ENCODE measurements at regions not wholly inside any gene's neighbourhood (a gene's known extent, or its start where the extent isn't known, plus 50 kb on each side); places are given as distances from the start of the nearest gene placed in this dataset.
A peak's percentile ranks its signal among the peaks of the same experiment; 100 is the strongest.

- H3K27me3 ChIP-seq (ENCODE audit: control insufficient read depth in 2 of 2, insufficient read depth in 2 of 2, low read length in 2 of 2): no peaks in the 10 kb centered on the region
- DNase-seq: no peak
- H3K4me3 ChIP-seq (ENCODE audit: low read length): no peak overlapping the region
- CTCF ChIA-PET: interaction anchor here (0.5 kb wide), 1 partner anchor 1068 kb away, joined by 5 read pairs; no protein-coding TSS in a partner anchor
- Mint-ChIP-seq H3K9me3 (peaks cover 6 to 20% (median 12%) of the 10 kb centered on the region in 11 donors), H3K36me3 (no peaks in the 10 kb centered on the region), H3K27ac (no peak overlapping the region), H3K4me1 (no peaks in the 10 kb centered on the region), H3K27me3 (peaks cover 0 to 6% (median 0%) of the 10 kb centered on the region in 5 donors), H3K4me3 (no peak overlapping the region)
- ATAC-seq: no peak
- no peaks in the 10 kb centered on the region for H3K36me3 ChIP-seq (ENCODE audit: control insufficient read depth in 2 of 3, insufficient read depth in 3 of 3, low read length in 3 of 3)
- intact Hi-C loops (cut with micrococcal nuclease): no loop called here
- H3K9me3 ChIP-seq (ENCODE audit: control insufficient read depth in 2 of 3, low read length in 3 of 3): no peaks in the 10 kb centered on the region
- POLR2A ChIA-PET: no interaction called here
- H3K27ac ChIP-seq (ENCODE audit: low read depth, low read length): no peak overlapping the region
- H3K4me1 ChIP-seq (ENCODE audit: control insufficient read depth in 2 of 2, insufficient read depth in 2 of 2, low read length in 2 of 2): no peaks in the 10 kb centered on the region
Observed at GRCh38 chr10:42883993-42884983, 101.7 kb downstream of the BMS1 start.

GRCh38 chr10:42885491-42886270 is 103.1 kb downstream of the BMS1 start:
- Mint-ChIP-seq H3K4me3 (no peak overlapping the region), H3K27ac (no peak overlapping the region), H3K36me3 (no peaks in the 10 kb centered on the region), H3K9me3 (peaks cover 6 to 20% (median 12%) of the 10 kb centered on the region in 11 donors), H3K4me1 (no peaks in the 10 kb centered on the region), H3K27me3 (peaks cover 0 to 7% (median 0%) of the 10 kb centered on the region in 5 donors)
- no peak for DNase-seq
- POLR2A ChIA-PET: no interaction called here
- no peaks in the 10 kb centered on the region for H3K9me3 ChIP-seq (ENCODE audit: control insufficient read depth in 2 of 3, low read length in 3 of 3)
- ATAC-seq: no peak
- CTCF ChIA-PET: interaction anchor here (0.6 kb wide), 1 partner anchor 184 kb away, joined by 3 read pairs; no protein-coding TSS in a partner anchor
- no peak overlapping the region for H3K4me3 ChIP-seq (ENCODE audit: low read length)
- no peaks in the 10 kb centered on the region for H3K4me1 ChIP-seq (ENCODE audit: control insufficient read depth in 2 of 2, insufficient read depth in 2 of 2, low read length in 2 of 2)
- no peak overlapping the region for H3K27ac ChIP-seq (ENCODE audit: low read depth, low read length)
- H3K27me3 ChIP-seq (ENCODE audit: control insufficient read depth in 2 of 2, insufficient read depth in 2 of 2, low read length in 2 of 2): no peaks in the 10 kb centered on the region
- intact Hi-C loops (cut with micrococcal nuclease): no loop called here
- no peaks in the 10 kb centered on the region for H3K36me3 ChIP-seq (ENCODE audit: control insufficient read depth in 2 of 3, insufficient read depth in 3 of 3, low read length in 3 of 3)

- no peak overlapping the region for H3K27ac ChIP-seq (ENCODE audit: low read depth, low read length)
- Mint-ChIP-seq H3K27me3 (peaks cover 0 to 13% (median 6%) of the 10 kb centered on the region in 5 donors), H3K27ac (no peak overlapping the region), H3K9me3 (peaks cover 0 to 4% (median 0%) of the 10 kb centered on the region in 11 donors), H3K4me3 (no peak overlapping the region), H3K36me3 (no peaks in the 10 kb centered on the region), H3K4me1 (no peaks in the 10 kb centered on the region)
- H3K36me3 ChIP-seq (ENCODE audit: control insufficient read depth in 2 of 3, insufficient read depth in 3 of 3, low read length in 3 of 3): no peaks in the 10 kb centered on the region
- POLR2A ChIA-PET: no interaction called here
- no peaks in the 10 kb centered on the region for H3K9me3 ChIP-seq (ENCODE audit: control insufficient read depth in 2 of 3, low read length in 3 of 3)
- ATAC-seq: no peak
- H3K27me3 ChIP-seq (ENCODE audit: control insufficient read depth in 2 of 2, insufficient read depth in 2 of 2, low read length in 2 of 2): no peaks in the 10 kb centered on the region
- DNase-seq: no peak
- H3K4me1 ChIP-seq (ENCODE audit: control insufficient read depth in 2 of 2, insufficient read depth in 2 of 2, low read length in 2 of 2): no peaks in the 10 kb centered on the region
- intact Hi-C loops (cut with micrococcal nuclease): no loop called here
- CTCF ChIA-PET: no interaction called here
- H3K4me3 ChIP-seq (ENCODE audit: low read length): no peak overlapping the region
Observed at GRCh38 chr10:42887734-42888503, 105.3 kb downstream of the BMS1 start.

- H3K4me1 Mint-ChIP-seq: no peaks in the 10 kb centered on the region
Observed at GRCh38 chr10:42888504-42889095, 106.0 kb downstream of the BMS1 start.

GRCh38 chr10:42896735-42897134 is 114.1 kb downstream of the BMS1 start:
- H3K27ac Mint-ChIP-seq: no peak overlapping the region
- H3K27me3 Mint-ChIP-seq: peaks cover 25 to 53% (median 49%) of the 10 kb centered on the region in 5 donors
- H3K27ac ChIP-seq (ENCODE audit: low read depth, low read length): no peak overlapping the region
- no peaks in the 10 kb centered on the region for H3K36me3 ChIP-seq (ENCODE audit: control insufficient read depth in 2 of 3, insufficient read depth in 3 of 3, low read length in 3 of 3)
- peaks cover 3 to 49% (median 29%) of the 10 kb centered on the region in 11 donors for H3K9me3 Mint-ChIP-seq
- H3K4me3 ChIP-seq (ENCODE audit: low read length): no peak overlapping the region
- H3K27me3 ChIP-seq (ENCODE audit: control insufficient read depth in 2 of 2, insufficient read depth in 2 of 2, low read length in 2 of 2): peaks cover 0 to 5% of the 10 kb centered on the region in 2 donors
- DNase-seq (no peak), ATAC-seq (no peak)
- intact Hi-C loops (cut with micrococcal nuclease): no loop called here
- H3K4me1 Mint-ChIP-seq: peaks cover 0 to 12% (median 7%) of the 10 kb centered on the region in 7 donors
- H3K4me1 ChIP-seq (ENCODE audit: control insufficient read depth in 2 of 2, insufficient read depth in 2 of 2, low read length in 2 of 2): no peaks in the 10 kb centered on the region
- peak overlapping the region in 3 of 10 donors; percentile 2 to 55 (median 14) for H3K4me3 Mint-ChIP-seq
- peaks cover 0 to 11% (median 4%) of the 10 kb centered on the region in 5 donors for H3K36me3 Mint-ChIP-seq
- ChIA-PET POLR2A (no interaction called here), CTCF (no interaction called here)
- H3K9me3 ChIP-seq (ENCODE audit: control insufficient read depth in 2 of 3, low read length in 3 of 3): no peaks in the 10 kb centered on the region

More at GRCh38 chr10:42888504-42889095, 106.0 kb downstream of the BMS1 start:
- peaks cover 0 to 18% (median 6%) of the 10 kb centered on the region in 5 donors for H3K27me3 Mint-ChIP-seq
- peaks cover 0 to 1% (median 0%) of the 10 kb centered on the region in 11 donors for H3K9me3 Mint-ChIP-seq
- no peak for ATAC-seq
- Histone ChIP-seq H3K4me3 (ENCODE audit: low read length) (no peak overlapping the region), H3K36me3 (ENCODE audit: control insufficient read depth in 2 of 3, insufficient read depth in 3 of 3, low read length in 3 of 3) (no peaks in the 10 kb centered on the region), H3K27me3 (ENCODE audit: control insufficient read depth in 2 of 2, insufficient read depth in 2 of 2, low read length in 2 of 2) (no peaks in the 10 kb centered on the region), H3K27ac (ENCODE audit: low read depth, low read length) (no peak overlapping the region), H3K4me1 (ENCODE audit: control insufficient read depth in 2 of 2, insufficient read depth in 2 of 2, low read length in 2 of 2) (no peaks in the 10 kb centered on the region), H3K9me3 (ENCODE audit: control insufficient read depth in 2 of 3, low read length in 3 of 3) (no peaks in the 10 kb centered on the region)
- H3K36me3 Mint-ChIP-seq: no peaks in the 10 kb centered on the region
- intact Hi-C loops (cut with micrococcal nuclease): no loop called here
- no peak for DNase-seq
- H3K27ac Mint-ChIP-seq: no peak overlapping the region
- no peak overlapping the region for H3K4me3 Mint-ChIP-seq
- CTCF ChIA-PET: no interaction called here
- POLR2A ChIA-PET: no interaction called here
